ENCODE measurements at regions not wholly inside any gene's neighbourhood (a gene's known extent, or its start where the extent isn't known, plus 50 kb on each side); places are given as distances from the start of the nearest gene placed in this dataset.

- no peak overlapping the region for H2AFZ ChIP-seq (ENCODE audit: low read length)
- ChIA-PET POLR2A (ENCODE audit: partially characterized antibody) (no interaction called here), CTCF (ENCODE audit: partially characterized antibody) (interaction anchor here (2.0 to 2.4 kb wide), 2 partner anchors 15 to 16 kb away, joined by 11 to 13 read pairs; no protein-coding TSS in a partner anchor)
- DNase-seq (ENCODE audit: low read depth in 1 of 2, low spot score in 2 of 2) (no peak), FAIRE-seq (no peak)
- no peak overlapping the region for H2BK15ac ChIP-seq (ENCODE audit: low read length)
- H3K36me3 ChIP-seq (ENCODE audit: control insufficient read depth in 2 of 4, insufficient read depth in 4 of 4, low read length in 3 of 4), result no peaks in the 10 kb centered on the region
- no peak overlapping the region for H4K5ac ChIP-seq (ENCODE audit: insufficient read length, low read depth, low read length)
- H3K79me2 ChIP-seq (ENCODE audit: control insufficient read depth in 1 of 2, insufficient read depth in 2 of 2, low read length in 2 of 2), result no peaks in the 10 kb centered on the region
- no peak overlapping the region for H4K8ac ChIP-seq (ENCODE audit: extremely low read depth, insufficient read depth, low read length)
- H3K23me2 ChIP-seq (ENCODE audit: low read depth, low read length), result no peaks in the 10 kb centered on the region
- TF ChIP-seq TEAD4 (IDR thresholded peaks at IDR 0.05; ENCODE audit: low read depth, low read length) (no peak), E2F6 (IDR thresholded peaks at IDR 0.05) (no peak), ASH2L (IDR thresholded peaks at IDR 0.05; ENCODE audit: low read length) (no peak), SAP30 (IDR thresholded peaks at IDR 0.05; ENCODE audit: insufficient read depth, insufficient replicate concordance, low read length) (no peak), CEBPB (IDR thresholded peaks at IDR 0.05; ENCODE audit: low read depth, low read length) (no peak), SRF (IDR thresholded peaks at IDR 0.05; ENCODE audit: low read depth, low read length) (no peak), NANOG (IDR thresholded peaks at IDR 0.05; ENCODE audit: insufficient read depth, low read depth, low read length, poor library complexity, severe bottlenecking) (no peak), CTCF (IDR thresholded peaks at IDR 0.05; ENCODE audit: control extremely low read depth in 1 of 3, insufficient read depth in 1 of 3, low read depth in 1 of 3, low read length in 3 of 3) (no peak), CHD2 (IDR thresholded peaks at IDR 0.05; ENCODE audit: low read length) (no peak), HDAC6 (IDR thresholded peaks at IDR 0.05; ENCODE audit: low read depth, low read length) (no peak), TAF7 (optimal IDR thresholded peaks at IDR 0.05; ENCODE audit: borderline replicate concordance, low read depth, low read length) (no peak)
- no peak overlapping the region for H3K4me3 ChIP-seq (ENCODE audit: extremely low read depth in 1 of 4, insufficient read depth in 2 of 4, low read depth in 3 of 4, low read length in 4 of 4)
- no peaks in the 10 kb centered on the region for H3K9me3 ChIP-seq (ENCODE audit: insufficient read depth in 2 of 2, low read depth in 1 of 2, low read length in 1 of 2)
- no peak overlapping the region for H4K91ac ChIP-seq (replicated peaks; ENCODE audit: insufficient read length, low read length)
- H3K27ac ChIP-seq (ENCODE audit: low read depth, low read length), result no peak overlapping the region
- H3K9ac ChIP-seq (replicated peaks in 1 of 4; ENCODE audit: extremely low read depth in 1 of 4, low read depth in 3 of 4, low read length in 3 of 4), result no peak overlapping the region
- H3K79me1 ChIP-seq (ENCODE audit: low read depth, low read length), result no peaks in the 10 kb centered on the region
- no peak overlapping the region for H2BK120ac ChIP-seq (replicated peaks; ENCODE audit: low read depth, low read length)
- H3K14ac ChIP-seq (ENCODE audit: insufficient read length), result no peak overlapping the region
- no peak overlapping the region for H2BK5ac ChIP-seq (ENCODE audit: low read depth, low read length)
- no peak overlapping the region for H3K23ac ChIP-seq (ENCODE audit: insufficient read length)
- H3K4ac ChIP-seq (replicated peaks; ENCODE audit: insufficient read length, low read depth, low read length), result no peak overlapping the region
- H3K18ac ChIP-seq (ENCODE audit: extremely low read depth, low read length), result no peak overlapping the region
- no peak overlapping the region for H2BK20ac ChIP-seq (ENCODE audit: low read length)
- no peak overlapping the region for H3K56ac ChIP-seq (replicated peaks; ENCODE audit: insufficient read length, low read depth, low read length)
- 95% methylated on average over 3 of the region's 3 CpGs; no CpG with 5 or more reads in 1 of the 2 experiments for WGBS, 2 experiments (ENCODE audit: extremely low coverage in 1 of 2, insufficient coverage in 1 of 2, insufficient read length in 1 of 2, insufficient replicate concordance in 2 of 2, low coverage in 1 of 2, low lambda C conversion rate in 2 of 2, missing lambda C conversion rate in 1 of 2)
- no peaks in the 10 kb centered on the region for H4K20me1 ChIP-seq (replicated peaks in 1 of 2; ENCODE audit: control insufficient read depth in 1 of 2, insufficient read depth in 2 of 2, low read length in 2 of 2)
- peaks cover 0 to under 1% (median 0%) of the 10 kb centered on the region in 4 experiments; a peak in 1 of 7 replicates for H3K4me1 ChIP-seq (replicated peaks in 1 of 4; ENCODE audit: control insufficient read depth in 3 of 4, insufficient read depth in 4 of 4, low read length in 3 of 4)
- no peaks in the 10 kb centered on the region for H3K27me3 ChIP-seq (replicated peaks in 1 of 4; ENCODE audit: control insufficient read depth in 3 of 4, extremely low read depth in 1 of 4, insufficient read depth in 3 of 4, low read length in 3 of 4)
- H2BK12ac ChIP-seq (ENCODE audit: low read depth, low read length), result no peak overlapping the region
- H3K4me2 ChIP-seq (ENCODE audit: insufficient read depth in 1 of 2, low read depth in 2 of 2, low read length in 2 of 2), result no peak overlapping the region
- H2AK5ac ChIP-seq (ENCODE audit: low read depth, low read length), result no peak overlapping the region
These were observed 365.2 kb downstream of the TUSC7 start for GRCh38 chr3:117074826-117075225.
